Endometrial microvascular endothelial cells (primary cell): ENCODE measurements at regions not wholly inside any gene's neighbourhood (a gene's known extent, or its start where the extent isn't known, plus 50 kb on each side); places are given as distances from the start of the nearest gene placed in this dataset.

ENCODE experiments used
- in situ Hi-C: cut with HindIII; loops from 2 replicates; pipeline ENCODE4 v1.10.0; 2017; ENCODE audit warnings: low sequenced_read_pairs, low pct_unique_long_range_greater_than_20kb; ENCODE audit errors: inconsistent ontology term

- in situ Hi-C loops, result loop anchor here (25.0 kb wide), 1 partner anchor 384 kb away; the partner anchor contains the start of gene IRF2BP2
These were observed 132.3 kb downstream of the TOMM20 start for GRCh38 chr1:234996245-234996757.

- in situ Hi-C loops, result loop anchor here (25.0 kb wide), 1 partner anchor 382 kb away; the partner anchor contains the start of gene IRF2BP2
These were observed 134.0 kb downstream of the TOMM20 start for GRCh38 chr1:234994436-234995295.

GRCh38 chr1:234992065-234992464, 136.6 kb downstream of the TOMM20 start:
- in situ Hi-C loops, result loop anchor here (25.0 kb wide), 1 partner anchor 380 kb away; the partner anchor contains the start of gene IRF2BP2

GRCh38 chr1:234990874-234991801, 137.5 kb downstream of the TOMM20 start:
- in situ Hi-C loops, result loop anchor here (25.0 kb wide), 1 partner anchor 379 kb away; the partner anchor contains the start of gene IRF2BP2

- in situ Hi-C loops, result loop anchor here (25.0 kb wide), 1 partner anchor 378 kb away; the partner anchor contains the start of gene IRF2BP2
These were observed 138.3 kb downstream of the TOMM20 start for GRCh38 chr1:234990328-234990675.

- in situ Hi-C loops, result loop anchor here (25.0 kb wide), 1 partner anchor 377 kb away; the partner anchor contains the start of gene IRF2BP2
These were observed 138.9 kb downstream of the TOMM20 start for GRCh38 chr1:234989479-234990327.

GRCh38 chr1:234989019-234989418, 139.6 kb downstream of the TOMM20 start:
- in situ Hi-C loops, result loop anchor here (25.0 kb wide), 1 partner anchor 377 kb away; the partner anchor contains the start of gene IRF2BP2

- in situ Hi-C loops, result loop anchor here (25.0 kb wide), 1 partner anchor 376 kb away; the partner anchor contains the start of gene IRF2BP2
These were observed 140.1 kb downstream of the TOMM20 start for GRCh38 chr1:234988536-234988935.

- in situ Hi-C loops, result loop anchor here (25.0 kb wide), 1 partner anchor 376 kb away; the partner anchor contains the start of gene IRF2BP2
These were observed 140.5 kb downstream of the TOMM20 start for GRCh38 chr1:234988155-234988517.

- in situ Hi-C loops, result loop anchor here (25.0 kb wide), 1 partner anchor 375 kb away; the partner anchor contains the start of gene IRF2BP2
These were observed 141.1 kb downstream of the TOMM20 start for GRCh38 chr1:234987415-234988154.

- in situ Hi-C loops, result loop anchor here (25.0 kb wide), 1 partner anchor 375 kb away; the partner anchor contains the start of gene IRF2BP2
These were observed 141.8 kb downstream of the TOMM20 start for GRCh38 chr1:234986750-234987414.

GRCh38 chr1:234985516-234986294, 142.9 kb downstream of the TOMM20 start:
- in situ Hi-C loops, result loop anchor here (25.0 kb wide), 1 partner anchor 373 kb away; the partner anchor contains the start of gene IRF2BP2

GRCh38 chr1:234985007-234985370, 143.6 kb downstream of the TOMM20 start:
- in situ Hi-C loops, result loop anchor here (25.0 kb wide), 1 partner anchor 373 kb away; the partner anchor contains the start of gene IRF2BP2

GRCh38 chr1:234983564-234984238, 144.9 kb downstream of the TOMM20 start:
- in situ Hi-C loops, result loop anchor here (25.0 kb wide), 1 partner anchor 371 kb away; the partner anchor contains the start of gene IRF2BP2

- in situ Hi-C loops, result loop anchor here (25.0 kb wide), 1 partner anchor 369 kb away; the partner anchor contains the start of gene IRF2BP2
These were observed 146.9 kb downstream of the TOMM20 start for GRCh38 chr1:234981758-234982157.
